HFF-Myc (cell line): ENCODE measurements at regions not wholly inside any gene's neighbourhood (a gene's known extent, or its start where the extent isn't known, plus 50 kb on each side); places are given as distances from the start of the nearest gene placed in this dataset.

Source experiments
- DNase-seq: peaks from one replicate; pipeline ENCODE4 v3.0.0-alpha.2; 2011; ENCODE audit warnings: low read depth; ENCODE audit errors: extremely low read depth
- H3K4me3 ChIP-seq: replicated peaks from 2 replicates; pipeline ENCODE4 v1.5.1; 2011; ENCODE audit warnings: low read depth, mild to moderate bottlenecking, control low read depth, low read length
- CTCF ChIP-seq: IDR thresholded peaks from 2 replicates; pipeline ENCODE4 v1.5.1; 2012; ENCODE audit warnings: mild to moderate bottlenecking, low read depth, low read length, control low read depth; ENCODE audit errors: missing control alignments

- no peak for DNase-seq
- no peak for TF ChIP-seq CTCF
- H3K4me3 ChIP-seq, result no peak overlapping the region
Observed at GRCh38 chr10:131750973-131751826, 149.6 kb upstream of the PPP2R2D start.

- DNase-seq, result no peak
- H3K4me3 ChIP-seq, result no peak overlapping the region
- no peak for TF ChIP-seq CTCF
Observed at GRCh38 chr10:131751827-131752775, 148.7 kb upstream of the PPP2R2D start.

- no peak for DNase-seq
- TF ChIP-seq CTCF, result no peak
- no peak overlapping the region for H3K4me3 ChIP-seq
Observed at GRCh38 chr10:131753336-131753735, 147.5 kb upstream of the PPP2R2D start.

- DNase-seq, result no peak
- H3K4me3 ChIP-seq, result no peak overlapping the region
- TF ChIP-seq CTCF, result no peak
Observed at GRCh38 chr10:131755200-131755599, 145.6 kb upstream of the PPP2R2D start.

- DNase-seq, result no peak
- H3K4me3 ChIP-seq, result no peak overlapping the region
- no peak for TF ChIP-seq CTCF
Observed at GRCh38 chr10:131757285-131758058, 143.3 kb upstream of the PPP2R2D start.
